ENCODE measurements at regions not wholly inside any gene's neighbourhood (a gene's known extent, or its start where the extent isn't known, plus 50 kb on each side); places are given as distances from the start of the nearest gene placed in this dataset.
"Not testable (repeated sequence)": the region's sequence is repeated elsewhere in the genome, so short reads cannot be mapped to it uniquely, and the experiment has no call there.

- no peak for DNase-seq
Measured at GRCh38 chr4:106869551-106869950, 166.6 kb downstream of the DKK2 start.

GRCh38 chr4:106868381-106869035, 167.6 kb downstream of the DKK2 start:
- DNase-seq = no peak

- no peak for DNase-seq
Measured at GRCh38 chr4:106864231-106864630, 171.9 kb downstream of the DKK2 start.

- no peak for DNase-seq
Measured at GRCh38 chr4:106854569-106855351, 181.4 kb downstream of the DKK2 start.

- DNase-seq = no peak
Measured at GRCh38 chr4:106852426-106852825, 183.7 kb downstream of the DKK2 start.

- no peak for DNase-seq
Measured at GRCh38 chr4:106851726-106852125, 184.4 kb downstream of the DKK2 start.

GRCh38 chr4:106850691-106851090, 185.4 kb downstream of the DKK2 start:
- DNase-seq = no peak

GRCh38 chr4:106835919-106836318, 200.2 kb downstream of the DKK2 start:
- DNase-seq = no peak

GRCh38 chr4:106830879-106831278, 205.2 kb downstream of the DKK2 start:
- DNase-seq = no peak

- no peak for DNase-seq
Measured at GRCh38 chr4:106818764-106819163, 217.3 kb downstream of the DKK2 start.

- DNase-seq = no peak
Measured at GRCh38 chr4:106816496-106816895, 219.6 kb downstream of the DKK2 start.

GRCh38 chr4:106810122-106810521, 226.0 kb downstream of the DKK2 start:
- no peak for DNase-seq

- no peak for DNase-seq
Measured at GRCh38 chr4:106809076-106809475, 227.0 kb downstream of the DKK2 start.

GRCh38 chr4:106806158-106806797, 229.8 kb downstream of the DKK2 start:
- DNase-seq = no peak

GRCh38 chr4:106803083-106803482, 233.0 kb downstream of the DKK2 start:
- no peak for DNase-seq

GRCh38 chr4:106801386-106801785, 234.7 kb downstream of the DKK2 start:
- no peak for DNase-seq

- no peak for DNase-seq
Measured at GRCh38 chr4:106796876-106797275, 239.2 kb downstream of the DKK2 start.

GRCh38 chr4:106795326-106795725, 240.8 kb downstream of the DKK2 start:
- no peak for DNase-seq

- no peak for DNase-seq
Measured at GRCh38 chr4:106793933-106794332, 242.2 kb downstream of the DKK2 start.

GRCh38 chr4:106775636-106776035, 260.5 kb downstream of the DKK2 start:
- DNase-seq = no peak

- DNase-seq = not testable (repeated sequence)
Measured at GRCh38 chr4:106774055-106774454, 262.1 kb downstream of the DKK2 start.

- no peak for DNase-seq
Measured at GRCh38 chr4:106773076-106773905, 262.8 kb downstream of the DKK2 start.

- no peak for DNase-seq
Measured at GRCh38 chr4:106767991-106768390, 268.1 kb downstream of the DKK2 start.

All from CD4-positive, alpha-beta T cell treated with Interleukin-1 beta for 1 hour (primary cell).